ENCODE measurements at regions not wholly inside any gene's neighbourhood (a gene's known extent, or its start where the extent isn't known, plus 50 kb on each side); places are given as distances from the start of the nearest gene placed in this dataset.

GRCh38 chr4:160286051-160286450, 1183.2 kb downstream of the RAPGEF2 start:
- no peak for DNase-seq
- in situ Hi-C loops (cut with MboI; ENCODE audit: low pct_ligation_motif_present in 1 of 4, low pct_unique_long_range_greater_than_20kb in 1 of 4, low sequenced_read_pairs in 3 of 4): no loop called here

GRCh38 chr4:160296476-160296875, 1193.6 kb downstream of the RAPGEF2 start:
- Histone ChIP-seq H3K4me3 (no peak overlapping the region), H3K36me3 (no peaks in the 10 kb centered on the region), H3K9me3 (no peaks in the 10 kb centered on the region), H3K27ac (no peak overlapping the region), H3K27me3 (no peaks in the 10 kb centered on the region), H3K4me1 (no peaks in the 10 kb centered on the region)
- in situ Hi-C loops (cut with MboI; ENCODE audit: low pct_ligation_motif_present in 1 of 4, low pct_unique_long_range_greater_than_20kb in 1 of 4, low sequenced_read_pairs in 3 of 4): no loop called here
- TF ChIP-seq POLR2AphosphoS5 (IDR thresholded peaks at IDR 0.05): no peak
- no peak for TF ChIP-seq EP300 (IDR thresholded peaks at IDR 0.05; ENCODE audit: low read depth)
- TF ChIP-seq POLR2A (IDR thresholded peaks at IDR 0.05): no peak
- no peak for TF ChIP-seq CTCF (IDR thresholded peaks at IDR 0.05)
- intact Hi-C loops (cut with DNase I; ENCODE audit: low total_unique reads): no loop called here
- whole genome bisulfite sequencing, 2 donors (ENCODE audit: low coverage in 1 of 2): 62% methylated on average over 1 of the region's 1 CpG; no CpG with 5 or more reads in 1 of the 2 donors
- no peak for DNase-seq

More at GRCh38 chr4:160286051-160286450, 1183.2 kb downstream of the RAPGEF2 start:
- Histone ChIP-seq H3K9me3 (no peaks in the 10 kb centered on the region), H3K4me3 (no peak overlapping the region), H3K27me3 (no peaks in the 10 kb centered on the region), H3K27ac (no peak overlapping the region), H3K36me3 (no peaks in the 10 kb centered on the region), H3K4me1 (no peaks in the 10 kb centered on the region)
- TF ChIP-seq CTCF (IDR thresholded peaks at IDR 0.05) (no peak), EP300 (IDR thresholded peaks at IDR 0.05; ENCODE audit: low read depth) (no peak), POLR2A (IDR thresholded peaks at IDR 0.05) (no peak), POLR2AphosphoS5 (IDR thresholded peaks at IDR 0.05) (no peak)
- 0 to 42% methylated on average over 1 of the region's 1 CpG for WGBS, 2 donors (ENCODE audit: low coverage in 1 of 2)
- intact Hi-C loops (cut with DNase I; ENCODE audit: low total_unique reads): no loop called here

- H3K27me3 ChIP-seq: no peaks in the 10 kb centered on the region
- in situ Hi-C loops (cut with MboI; ENCODE audit: low pct_ligation_motif_present in 1 of 4, low pct_unique_long_range_greater_than_20kb in 1 of 4, low sequenced_read_pairs in 3 of 4) (no loop called here), intact Hi-C loops (cut with DNase I; ENCODE audit: low total_unique reads) (no loop called here)
- no peak for DNase-seq
- H3K4me1 ChIP-seq: no peaks in the 10 kb centered on the region
- 44 to 50% methylated on average over 1 of the region's 1 CpG for WGBS, 2 donors (ENCODE audit: low coverage in 1 of 2)
- no peaks in the 10 kb centered on the region for H3K36me3 ChIP-seq
- H3K9me3 ChIP-seq: no peaks in the 10 kb centered on the region
- no peak overlapping the region for H3K27ac ChIP-seq
- no peak overlapping the region for H3K4me3 ChIP-seq
- no peak for TF ChIP-seq POLR2AphosphoS5 (IDR thresholded peaks at IDR 0.05)
- no peak for TF ChIP-seq CTCF (IDR thresholded peaks at IDR 0.05)
- no peak for TF ChIP-seq EP300 (IDR thresholded peaks at IDR 0.05; ENCODE audit: low read depth)
- TF ChIP-seq POLR2A (IDR thresholded peaks at IDR 0.05): no peak
These were observed 1196.3 kb downstream of the RAPGEF2 start for GRCh38 chr4:160299177-160299576.

- intact Hi-C loops (cut with DNase I; ENCODE audit: low total_unique reads): no loop called here
- no peak overlapping the region for H3K4me3 ChIP-seq
- TF ChIP-seq CTCF (IDR thresholded peaks at IDR 0.05) (no peak), POLR2A (IDR thresholded peaks at IDR 0.05) (no peak), POLR2AphosphoS5 (IDR thresholded peaks at IDR 0.05) (no peak), EP300 (IDR thresholded peaks at IDR 0.05; ENCODE audit: low read depth) (no peak)
- H3K9me3 ChIP-seq: no peaks in the 10 kb centered on the region
- no peaks in the 10 kb centered on the region for H3K27me3 ChIP-seq
- H3K4me1 ChIP-seq: no peaks in the 10 kb centered on the region
- WGBS, 2 donors (ENCODE audit: low coverage in 1 of 2): 55 to 56% methylated on average over 2 of the region's 2 CpGs
- no peak overlapping the region for H3K27ac ChIP-seq
- no peaks in the 10 kb centered on the region for H3K36me3 ChIP-seq
- no peak for DNase-seq
- in situ Hi-C loops (cut with MboI; ENCODE audit: low pct_ligation_motif_present in 1 of 4, low pct_unique_long_range_greater_than_20kb in 1 of 4, low sequenced_read_pairs in 3 of 4): no loop called here
These were observed 1196.7 kb downstream of the RAPGEF2 start for GRCh38 chr4:160299608-160300007.
